GM12878 (cell line): ENCODE measurements at regions not wholly inside any gene's neighbourhood (a gene's known extent, or its start where the extent isn't known, plus 50 kb on each side); places are given as distances from the start of the nearest gene placed in this dataset.
A peak's percentile ranks its signal among the peaks of the same experiment; 100 is the strongest.

Source experiments
- ATAC-seq: fragments of 200-7000 bp; cut with Tn5 transposase; 3 replicates; pipeline ENCODE4 v1.9.1; 2020; ENCODE audit warnings: mild to moderate bottlenecking, moderate library complexity
- BruUV-seq: library from RNA; stranded (reverse); fragments of 400-500 nt; replicated peaks from 2 replicates; lab custom pipeline; 2021; lab: Mats Ljungman, UMichigan
- CTCF ChIA-PET: fragments of 300-600 bp; sonication (Branson Sonifier 250); formaldehyde crosslinking; extraction: SDS; loops from one replicate; lab custom pipeline; 2021; ENCODE audit warnings: inconsistent platforms; lab: Yijun Ruan, JAX
- POLR2A ChIA-PET: fragments of 350-600 bp; formaldehyde crosslinking; extraction: SDS; loops from one replicate; lab custom pipeline; 2021; ENCODE audit warnings: inconsistent platforms; lab: Charles Lee
- RAD21 ChIA-PET: fragments of 300-600 bp; sonication (Branson Sonifier 250); formaldehyde crosslinking; loops from one replicate; lab custom pipeline; 2023; ENCODE audit warnings: antibody characterized with exemption; ENCODE audit not compliant: unreplicated experiment; lab: Charles Lee
- SMC1A ChIA-PET: fragments of 300-600 bp; sonication (Branson Sonifier 250); formaldehyde crosslinking; loops from one replicate; lab custom pipeline; 2023; ENCODE audit not compliant: unreplicated experiment, uncharacterized antibody; lab: Charles Lee
- DNase-seq: peaks from one replicate; pipeline ENCODE4 v3.0.0-alpha.2; 2011; ENCODE audit warnings: low read depth, low spot score
- FAIRE-seq: peaks from 3 replicates; lab custom pipeline; 2011; peaks lifted over from hg19 to GRCh38; lab: Jason Lieb, UNC
- H2AFZ ChIP-seq: 2 replicates; pipeline ENCODE4 v1.6.0; 2011; ENCODE audit warnings: low read depth, low read length, control low read depth; ENCODE audit not compliant: control insufficient read depth
- H3K27ac ChIP-seq: 2 replicates; pipeline ENCODE4 v1.5.1; 2011; ENCODE audit warnings: control low read depth; ENCODE audit not compliant: control insufficient read depth, insufficient read depth
- H3K27me3 ChIP-seq, 2 experiments: replicated peaks in 1 of 2; 2 replicates each; pipeline versions ENCODE4 v1.6.0 to v1.6.1; 2011; ENCODE audit warnings: low read length in 1 of 2; ENCODE audit not compliant: control insufficient read depth in 2 of 2, insufficient read depth in 2 of 2
- H3K36me3 ChIP-seq, 2 experiments: 2 replicates each; pipeline ENCODE4 v1.5.1; 2011; ENCODE audit warnings: low read length in 1 of 2; ENCODE audit not compliant: control insufficient read depth in 2 of 2, insufficient read depth in 2 of 2
- H3K4me1 ChIP-seq: 2 replicates; pipeline ENCODE4 v1.6.1; 2011; ENCODE audit warnings: mild to moderate bottlenecking, low read length, moderate library complexity, mixed read lengths; ENCODE audit not compliant: control insufficient read depth, insufficient read depth
- H3K4me2 ChIP-seq: 2 replicates; pipeline ENCODE4 v1.6.0; 2011; ENCODE audit warnings: control low read depth; ENCODE audit not compliant: control insufficient read depth, insufficient read depth
- H3K4me3 ChIP-seq: fragments of 200-600 bp; sonication (generic); 2 replicates; pipeline ENCODE4 v1.5.1; 2016
- H3K79me2 ChIP-seq: 2 replicates; pipeline ENCODE4 v1.6.0; 2011; ENCODE audit warnings: low read length; ENCODE audit not compliant: control insufficient read depth, insufficient read depth
- H3K9ac ChIP-seq: 2 replicates; pipeline ENCODE4 v1.8.0; 2011; ENCODE audit warnings: low read length, control low read depth, mixed read lengths; ENCODE audit not compliant: control insufficient read depth, insufficient read depth
- H3K9me3 ChIP-seq: replicated peaks from 3 replicates; pipeline ENCODE4 v1.5.1; 2011; ENCODE audit warnings: mild to moderate bottlenecking, low read length; ENCODE audit not compliant: control insufficient read depth, insufficient read depth
- H4K20me1 ChIP-seq: 2 replicates; pipeline ENCODE4 v1.6.0; 2011; ENCODE audit not compliant: control insufficient read depth, insufficient read depth
- DPF2 ChIP-seq: fragments of 450-650 bp; IDR thresholded peaks from 2 replicates; pipeline ENCODE4 v1.6.1; 2017; ENCODE audit warnings: mild to moderate bottlenecking
- EP300 ChIP-seq, 2 experiments: fragments of 150-350 bp in 1 of 2; IDR thresholded peaks; 2 replicates each; pipeline ENCODE4 v1.6.1; 2011 to 2012; ENCODE audit warnings: low read depth in 2 of 2, low read length in 2 of 2, borderline replicate concordance in 1 of 2, improper control_type of control experiment in 1 of 2, inconsistent platforms in 1 of 2; ENCODE audit not compliant: control insufficient read depth in 1 of 2
- IRF5 ChIP-seq: fragments of 450-650 bp; IDR thresholded peaks from 2 replicates; pipeline ENCODE4 v1.6.1; 2017; ENCODE audit warnings: borderline replicate concordance
- PAX5 ChIP-seq: IDR thresholded peaks from 2 replicates; pipeline ENCODE4 v1.6.1; 2011; ENCODE audit warnings: low read depth, low read length, borderline replicate concordance
- RAD51 ChIP-seq: fragments of 450-650 bp; IDR thresholded peaks from 2 replicates; pipeline ENCODE4 v1.6.1; 2016; ENCODE audit warnings: moderate library complexity, mild to moderate bottlenecking, inconsistent platforms
- RBBP5 ChIP-seq: fragments of 200-600 bp; sonication (generic); conservative IDR thresholded peaks from 2 replicates; pipeline ENCODE4 v1.6.1; 2016
- SMC3 ChIP-seq: IDR thresholded peaks from 2 replicates; pipeline ENCODE4 v1.6.1; 2011; ENCODE audit warnings: low read length, improper control_type of control experiment, borderline replicate concordance
- WGBS: methylation state at CpG from one replicate; pipeline ENCODE4 v1.1.6; 2016; ENCODE audit warnings: low lambda C conversion rate; ENCODE audit not compliant: insufficient replicate concordance, insufficient coverage; ENCODE audit errors: missing lambda C conversion rate; 5-methylcytosine and 5-hydroxymethylcytosine counted together
- in situ Hi-C: fragments of 300-500 bp; cut with MboI; formaldehyde crosslinking; loops from 9 replicates; pipeline ENCODE4 v1.14.3; 2018; ENCODE audit warnings: mixed read lengths
- intact Hi-C: fragments of 100-400 bp; cut with micrococcal nuclease; formaldehyde crosslinking; loops from one replicate; pipeline ENCODE4 v1.14.2; 2022; ENCODE audit not compliant: unreplicated experiment
- TF ChIP-seq, protein P1 (sequence below): IDR thresholded peaks from 2 replicates; pipeline ENCODE4 v1.6.1; 2012; ENCODE audit warnings: improper control_type of control experiment, low read depth, low read length; ENCODE audit not compliant: insufficient replicate concordance

DNA sequence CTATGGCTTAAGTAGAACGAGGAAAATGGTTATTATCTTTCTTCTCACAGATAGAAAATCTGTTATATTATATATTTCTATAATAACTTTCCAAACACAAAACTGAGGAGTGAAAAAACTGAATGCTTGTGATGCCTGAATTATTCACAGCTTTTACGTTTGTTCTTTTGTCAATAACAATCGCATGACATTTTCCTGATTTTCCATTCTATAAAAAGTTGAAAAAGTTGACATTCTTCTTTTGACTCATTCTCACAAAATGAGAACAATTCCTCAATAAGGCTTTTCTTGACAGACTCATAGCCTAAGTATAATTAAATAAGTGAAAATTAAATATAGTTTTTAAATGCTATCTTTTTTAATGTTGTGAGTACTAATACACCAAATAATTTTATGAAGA, 288.8 kb upstream of the TGFBR2 start (continued):
- TF ChIP-seq, protein P1, sequence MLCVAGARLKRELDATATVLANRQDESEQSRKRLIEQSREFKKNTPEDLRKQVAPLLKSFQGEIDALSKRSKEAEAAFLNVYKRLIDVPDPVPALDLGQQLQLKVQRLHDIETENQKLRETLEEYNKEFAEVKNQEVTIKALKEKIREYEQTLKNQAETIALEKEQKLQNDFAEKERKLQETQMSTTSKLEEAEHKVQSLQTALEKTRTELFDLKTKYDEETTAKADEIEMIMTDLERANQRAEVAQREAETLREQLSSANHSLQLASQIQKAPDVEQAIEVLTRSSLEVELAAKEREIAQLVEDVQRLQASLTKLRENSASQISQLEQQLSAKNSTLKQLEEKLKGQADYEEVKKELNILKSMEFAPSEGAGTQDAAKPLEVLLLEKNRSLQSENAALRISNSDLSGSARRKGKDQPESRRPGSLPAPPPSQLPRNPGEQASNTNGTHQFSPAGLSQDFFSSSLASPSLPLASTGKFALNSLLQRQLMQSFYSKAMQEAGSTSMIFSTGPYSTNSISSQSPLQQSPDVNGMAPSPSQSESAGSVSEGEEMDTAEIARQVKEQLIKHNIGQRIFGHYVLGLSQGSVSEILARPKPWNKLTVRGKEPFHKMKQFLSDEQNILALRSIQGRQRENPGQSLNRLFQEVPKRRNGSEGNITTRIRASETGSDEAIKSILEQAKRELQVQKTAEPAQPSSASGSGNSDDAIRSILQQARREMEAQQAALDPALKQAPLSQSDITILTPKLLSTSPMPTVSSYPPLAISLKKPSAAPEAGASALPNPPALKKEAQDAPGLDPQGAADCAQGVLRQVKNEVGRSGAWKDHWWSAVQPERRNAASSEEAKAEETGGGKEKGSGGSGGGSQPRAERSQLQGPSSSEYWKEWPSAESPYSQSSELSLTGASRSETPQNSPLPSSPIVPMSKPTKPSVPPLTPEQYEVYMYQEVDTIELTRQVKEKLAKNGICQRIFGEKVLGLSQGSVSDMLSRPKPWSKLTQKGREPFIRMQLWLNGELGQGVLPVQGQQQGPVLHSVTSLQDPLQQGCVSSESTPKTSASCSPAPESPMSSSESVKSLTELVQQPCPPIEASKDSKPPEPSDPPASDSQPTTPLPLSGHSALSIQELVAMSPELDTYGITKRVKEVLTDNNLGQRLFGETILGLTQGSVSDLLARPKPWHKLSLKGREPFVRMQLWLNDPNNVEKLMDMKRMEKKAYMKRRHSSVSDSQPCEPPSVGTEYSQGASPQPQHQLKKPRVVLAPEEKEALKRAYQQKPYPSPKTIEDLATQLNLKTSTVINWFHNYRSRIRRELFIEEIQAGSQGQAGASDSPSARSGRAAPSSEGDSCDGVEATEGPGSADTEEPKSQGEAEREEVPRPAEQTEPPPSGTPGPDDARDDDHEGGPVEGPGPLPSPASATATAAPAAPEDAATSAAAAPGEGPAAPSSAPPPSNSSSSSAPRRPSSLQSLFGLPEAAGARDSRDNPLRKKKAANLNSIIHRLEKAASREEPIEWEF, result no peak
- no peak for TF ChIP-seq RBBP5
- no peak for TF ChIP-seq EP300 (IDR thresholded peaks at IDR 0.05; ENCODE audit: borderline replicate concordance in 1 of 2, control insufficient read depth in 1 of 2, low read depth in 2 of 2, low read length in 2 of 2)
- no peak for TF ChIP-seq PAX5
- TF ChIP-seq IRF5, result no peak

GRCh38 chr3:30318110-30318509, 288.3 kb upstream of the TGFBR2 start:
- no peaks in the 10 kb centered on the region for H3K36me3 ChIP-seq
- in situ Hi-C loops, result no loop called here
- no peaks in the 10 kb centered on the region for H4K20me1 ChIP-seq
- ChIA-PET RAD21 (no interaction called here), CTCF (no interaction called here), SMC1A (no interaction called here), POLR2A (no interaction called here)
- intact Hi-C loops, result loop anchor here (2.0 kb wide), 1 partner anchor 375 kb away; no protein-coding TSS in a partner anchor
- H3K27ac ChIP-seq, result no peak overlapping the region
- H3K4me2 ChIP-seq, result no peak overlapping the region
- H3K27me3 ChIP-seq, result no peaks in the 10 kb centered on the region
- H3K4me3 ChIP-seq, result no peak overlapping the region
- TF ChIP-seq DPF2 (no peak), RAD51 (peak; percentile 68; the same call in 1 of the 2 replicates), SMC3 (no peak)
- H3K4me1 ChIP-seq, result no peaks in the 10 kb centered on the region
- no TSS peak for BruUV-seq
- no peak overlapping the region for H3K9ac ChIP-seq
- H3K79me2 ChIP-seq, result no peaks in the 10 kb centered on the region
- WGBS, result 29% methylated on average over 3 of the region's 3 CpGs
- ATAC-seq (no peak), DNase-seq (no peak), FAIRE-seq (no peak)
- H3K9me3 ChIP-seq, result no peaks in the 10 kb centered on the region
- H2AFZ ChIP-seq, result no peak overlapping the region
